GM06990 (cell line): ENCODE measurements at regions not wholly inside any gene's neighbourhood (a gene's known extent, or its start where the extent isn't known, plus 50 kb on each side); places are given as distances from the start of the nearest gene placed in this dataset.

Experiments used
- DNase-seq: peaks from one replicate; pipeline ENCODE4 v3.0.0-alpha.2; 2011; ENCODE audit not compliant: insufficient read length; ENCODE audit errors: extremely low read depth
- H3K27me3 ChIP-seq: replicated peaks from 2 replicates; pipeline ENCODE4 v1.6.0; 2011; ENCODE audit warnings: low read length; ENCODE audit not compliant: control insufficient read depth, insufficient read depth
- H3K36me3 ChIP-seq: 2 replicates; pipeline ENCODE4 v1.5.1; 2011; ENCODE audit warnings: low read length; ENCODE audit not compliant: control insufficient read depth, insufficient read depth
- H3K4me3 ChIP-seq: replicated peaks from 2 replicates; pipeline ENCODE4 v1.5.1; 2011; ENCODE audit warnings: low read depth, mild to moderate bottlenecking, control low read depth, low read length
- TF ChIP-seq, protein P1 (sequence below): IDR thresholded peaks from 2 replicates; pipeline ENCODE4 v1.5.1; 2011; ENCODE audit warnings: low read length, control low read depth, mild to moderate bottlenecking, inconsistent platforms; ENCODE audit not compliant: insufficient read depth, poor library complexity, severe bottlenecking

DNA sequence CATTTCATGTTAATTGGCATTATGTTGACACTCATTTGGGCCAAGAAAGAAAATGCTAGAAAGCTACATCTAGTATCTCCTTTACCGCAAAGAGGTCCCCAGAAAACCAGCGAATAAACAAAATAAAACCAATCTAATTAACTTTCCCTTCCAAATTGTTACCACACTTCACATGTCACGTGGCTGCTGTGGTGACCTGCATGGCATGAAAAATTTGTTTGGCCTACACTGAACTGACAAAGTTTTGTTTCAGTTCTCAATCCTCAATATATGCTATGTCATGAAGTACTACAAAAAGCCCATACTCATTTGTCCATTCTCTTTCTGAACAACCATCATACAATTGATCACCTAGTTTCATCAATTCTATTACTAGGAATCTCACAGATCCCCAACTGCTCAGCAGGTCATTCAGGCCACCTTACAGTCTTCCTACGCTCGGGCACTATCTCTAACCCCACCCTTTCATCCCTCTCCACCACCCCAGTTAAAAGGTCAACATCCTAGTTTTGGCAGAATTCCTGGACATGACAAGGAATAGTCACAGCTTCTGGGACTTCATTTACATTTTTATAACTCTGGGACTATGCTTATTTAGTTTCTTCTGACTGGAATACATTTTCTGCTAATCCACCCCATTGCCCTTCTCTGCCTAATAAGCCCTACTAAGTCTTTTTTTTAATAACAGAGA lies 480.4 kb downstream of the IGSF11 start:
- Histone ChIP-seq H3K36me3 (no peaks in the 10 kb centered on the region), H3K27me3 (no peaks in the 10 kb centered on the region), H3K4me3 (no peak overlapping the region)
- no peak for DNase-seq
- TF ChIP-seq, protein P1, sequence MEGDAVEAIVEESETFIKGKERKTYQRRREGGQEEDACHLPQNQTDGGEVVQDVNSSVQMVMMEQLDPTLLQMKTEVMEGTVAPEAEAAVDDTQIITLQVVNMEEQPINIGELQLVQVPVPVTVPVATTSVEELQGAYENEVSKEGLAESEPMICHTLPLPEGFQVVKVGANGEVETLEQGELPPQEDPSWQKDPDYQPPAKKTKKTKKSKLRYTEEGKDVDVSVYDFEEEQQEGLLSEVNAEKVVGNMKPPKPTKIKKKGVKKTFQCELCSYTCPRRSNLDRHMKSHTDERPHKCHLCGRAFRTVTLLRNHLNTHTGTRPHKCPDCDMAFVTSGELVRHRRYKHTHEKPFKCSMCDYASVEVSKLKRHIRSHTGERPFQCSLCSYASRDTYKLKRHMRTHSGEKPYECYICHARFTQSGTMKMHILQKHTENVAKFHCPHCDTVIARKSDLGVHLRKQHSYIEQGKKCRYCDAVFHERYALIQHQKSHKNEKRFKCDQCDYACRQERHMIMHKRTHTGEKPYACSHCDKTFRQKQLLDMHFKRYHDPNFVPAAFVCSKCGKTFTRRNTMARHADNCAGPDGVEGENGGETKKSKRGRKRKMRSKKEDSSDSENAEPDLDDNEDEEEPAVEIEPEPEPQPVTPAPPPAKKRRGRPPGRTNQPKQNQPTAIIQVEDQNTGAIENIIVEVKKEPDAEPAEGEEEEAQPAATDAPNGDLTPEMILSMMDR = no peak

GRCh38 chr3:118556983-118557382 lies 477.7 kb downstream of the IGSF11 start:
- TF ChIP-seq, protein P1 = no peak
- Histone ChIP-seq H3K27me3 (no peaks in the 10 kb centered on the region), H3K4me3 (no peak overlapping the region), H3K36me3 (no peaks in the 10 kb centered on the region)
- DNase-seq = no peak

- H3K27me3 ChIP-seq = no peaks in the 10 kb centered on the region
- TF ChIP-seq, protein P1 = no peak
- DNase-seq = no peak
- H3K36me3 ChIP-seq = no peaks in the 10 kb centered on the region
- H3K4me3 ChIP-seq = no peak overlapping the region
Observed at GRCh38 chr3:118557513-118557912, 477.1 kb downstream of the IGSF11 start.

DNA sequence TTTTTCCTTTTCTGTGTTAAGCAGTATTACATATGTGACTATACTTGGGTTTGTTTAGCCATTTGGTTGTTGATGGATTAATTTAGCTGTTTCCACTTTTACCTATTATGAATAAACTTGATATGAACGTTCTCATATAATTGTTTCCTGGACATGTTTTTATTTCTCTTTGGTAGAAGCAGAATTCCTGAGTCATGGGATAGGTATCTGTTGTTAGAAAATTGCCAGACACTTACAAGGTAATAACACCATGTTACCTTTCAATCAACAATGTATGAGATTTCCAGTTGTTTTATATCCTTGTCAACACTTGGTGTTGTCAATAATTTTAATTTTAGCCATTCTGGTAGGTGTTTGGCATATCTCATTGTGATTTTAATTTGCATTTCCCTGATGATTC lies 475.4 kb downstream of the IGSF11 start:
- no peaks in the 10 kb centered on the region for H3K36me3 ChIP-seq
- TF ChIP-seq, protein P1 = no peak
- H3K27me3 ChIP-seq = no peaks in the 10 kb centered on the region
- no peak overlapping the region for H3K4me3 ChIP-seq
- no peak for DNase-seq

DNA sequence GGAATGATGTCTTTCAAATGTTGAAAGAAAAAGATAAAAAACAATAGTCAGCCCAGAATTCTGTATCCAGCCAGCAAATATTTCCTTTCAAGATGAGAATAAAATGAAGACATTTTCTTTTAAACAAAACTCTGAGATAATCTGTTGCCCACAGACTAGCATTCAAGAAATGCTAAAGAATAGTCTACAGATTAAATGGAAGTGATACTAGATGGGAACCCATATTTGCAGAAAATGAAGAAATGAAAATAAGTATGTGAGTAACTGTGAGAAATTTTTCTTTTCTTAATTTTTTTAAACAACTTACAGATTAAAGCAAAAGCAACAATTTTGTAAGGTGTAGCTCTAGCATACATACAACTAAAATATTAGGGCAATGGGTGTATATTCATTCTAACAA lies 469.8 kb downstream of the IGSF11 start:
- TF ChIP-seq, protein P1 = no peak
- no peaks in the 10 kb centered on the region for H3K36me3 ChIP-seq
- no peak for DNase-seq
- H3K4me3 ChIP-seq = no peak overlapping the region
- no peaks in the 10 kb centered on the region for H3K27me3 ChIP-seq

- H3K4me3 ChIP-seq = no peak overlapping the region
- H3K36me3 ChIP-seq = no peaks in the 10 kb centered on the region; the same call in 1 of the 2 replicates
- H3K27me3 ChIP-seq = no peaks in the 10 kb centered on the region
- no peak for DNase-seq
- TF ChIP-seq, protein P1 = no peak
Observed at GRCh38 chr3:118573912-118574311, 460.7 kb downstream of the IGSF11 start.
